ENCODE measurements at regions not wholly inside any gene's neighbourhood (a gene's known extent, or its start where the extent isn't known, plus 50 kb on each side); places are given as distances from the start of the nearest gene placed in this dataset.

- no peak overlapping the region for H3K4me3 ChIP-seq (ENCODE audit: low read length)
- no peaks in the 10 kb centered on the region for H3K4me1 ChIP-seq (ENCODE audit: control insufficient read depth, insufficient read depth, low read length)
- WGBS (ENCODE audit: insufficient coverage, insufficient read length): no CpG with 5 or more reads among the region's 2 CpGs
- no peaks in the 10 kb centered on the region for H3K36me3 ChIP-seq (ENCODE audit: control insufficient read depth, insufficient read depth, low read length)
- no peak for DNase-seq (ENCODE audit: low read depth, low spot score)
- H3K9me3 ChIP-seq (ENCODE audit: control insufficient read depth, insufficient read depth, low read length): no peaks in the 10 kb centered on the region
- H3K27me3 ChIP-seq (ENCODE audit: control insufficient read depth, insufficient read depth, low read length): no peaks in the 10 kb centered on the region
- H3K27ac ChIP-seq (ENCODE audit: low read length): no peak overlapping the region
Measured at GRCh38 chr5:110167384-110167783, 477.7 kb downstream of the MAN2A1 start.

- no CpG with 5 or more reads among the region's 2 CpGs for WGBS (ENCODE audit: insufficient coverage, insufficient read length)
- Histone ChIP-seq H3K27ac (ENCODE audit: low read length) (no peak overlapping the region), H3K9me3 (ENCODE audit: control insufficient read depth, insufficient read depth, low read length) (no peaks in the 10 kb centered on the region), H3K4me1 (ENCODE audit: control insufficient read depth, insufficient read depth, low read length) (no peaks in the 10 kb centered on the region), H3K36me3 (ENCODE audit: control insufficient read depth, insufficient read depth, low read length) (no peaks in the 10 kb centered on the region), H3K4me3 (ENCODE audit: low read length) (no peak overlapping the region), H3K27me3 (ENCODE audit: control insufficient read depth, insufficient read depth, low read length) (no peaks in the 10 kb centered on the region)
- no peak for DNase-seq (ENCODE audit: low read depth, low spot score)
Measured at GRCh38 chr5:110169461-110169860, 479.7 kb downstream of the MAN2A1 start.

GRCh38 chr5:110177729-110178128, 488.0 kb downstream of the MAN2A1 start:
- DNase-seq (ENCODE audit: low read depth, low spot score): no peak
- Histone ChIP-seq H3K36me3 (ENCODE audit: control insufficient read depth, insufficient read depth, low read length) (no peaks in the 10 kb centered on the region), H3K27me3 (ENCODE audit: control insufficient read depth, insufficient read depth, low read length) (no peaks in the 10 kb centered on the region), H3K9me3 (ENCODE audit: control insufficient read depth, insufficient read depth, low read length) (no peaks in the 10 kb centered on the region), H3K27ac (ENCODE audit: low read length) (no peak overlapping the region), H3K4me1 (ENCODE audit: control insufficient read depth, insufficient read depth, low read length) (no peaks in the 10 kb centered on the region), H3K4me3 (ENCODE audit: low read length) (no peak overlapping the region)
- WGBS (ENCODE audit: insufficient coverage, insufficient read length): no CpG with 5 or more reads among the region's 2 CpGs

GRCh38 chr5:110179321-110179720, 489.6 kb downstream of the MAN2A1 start:
- WGBS (ENCODE audit: insufficient coverage, insufficient read length): no CpG with 5 or more reads among the region's 2 CpGs
- Histone ChIP-seq H3K36me3 (ENCODE audit: control insufficient read depth, insufficient read depth, low read length) (no peaks in the 10 kb centered on the region), H3K27ac (ENCODE audit: low read length) (no peak overlapping the region), H3K9me3 (ENCODE audit: control insufficient read depth, insufficient read depth, low read length) (no peaks in the 10 kb centered on the region), H3K4me1 (ENCODE audit: control insufficient read depth, insufficient read depth, low read length) (no peaks in the 10 kb centered on the region), H3K4me3 (ENCODE audit: low read length) (no peak overlapping the region), H3K27me3 (ENCODE audit: control insufficient read depth, insufficient read depth, low read length) (no peaks in the 10 kb centered on the region)
- no peak for DNase-seq (ENCODE audit: low read depth, low spot score)

GRCh38 chr5:110194191-110194590, 504.5 kb downstream of the MAN2A1 start:
- Histone ChIP-seq H3K4me1 (ENCODE audit: control insufficient read depth, insufficient read depth, low read length) (no peaks in the 10 kb centered on the region), H3K9me3 (ENCODE audit: control insufficient read depth, insufficient read depth, low read length) (no peaks in the 10 kb centered on the region), H3K4me3 (ENCODE audit: low read length) (no peak overlapping the region), H3K36me3 (ENCODE audit: control insufficient read depth, insufficient read depth, low read length) (no peaks in the 10 kb centered on the region), H3K27ac (ENCODE audit: low read length) (no peak overlapping the region), H3K27me3 (ENCODE audit: control insufficient read depth, insufficient read depth, low read length) (no peaks in the 10 kb centered on the region)
- no peak for DNase-seq (ENCODE audit: low read depth, low spot score)

- Histone ChIP-seq H3K27ac (ENCODE audit: low read length) (no peak overlapping the region), H3K36me3 (ENCODE audit: control insufficient read depth, insufficient read depth, low read length) (no peaks in the 10 kb centered on the region), H3K27me3 (ENCODE audit: control insufficient read depth, insufficient read depth, low read length) (no peaks in the 10 kb centered on the region), H3K9me3 (ENCODE audit: control insufficient read depth, insufficient read depth, low read length) (no peaks in the 10 kb centered on the region), H3K4me3 (ENCODE audit: low read length) (no peak overlapping the region), H3K4me1 (ENCODE audit: control insufficient read depth, insufficient read depth, low read length) (no peaks in the 10 kb centered on the region)
- DNase-seq (ENCODE audit: low read depth, low spot score): no peak
- no CpG with 5 or more reads among the region's 1 CpG for WGBS (ENCODE audit: insufficient coverage, insufficient read length)
Measured at GRCh38 chr5:110195288-110195687, 505.6 kb downstream of the MAN2A1 start.

- no peak for DNase-seq (ENCODE audit: low read depth, low spot score)
- no CpG with 5 or more reads among the region's 1 CpG for WGBS (ENCODE audit: insufficient coverage, insufficient read length)
- H3K27me3 ChIP-seq (ENCODE audit: control insufficient read depth, insufficient read depth, low read length): no peaks in the 10 kb centered on the region
- no peak overlapping the region for H3K27ac ChIP-seq (ENCODE audit: low read length)
- H3K9me3 ChIP-seq (ENCODE audit: control insufficient read depth, insufficient read depth, low read length): no peaks in the 10 kb centered on the region
- no peak overlapping the region for H3K4me3 ChIP-seq (ENCODE audit: low read length)
- no peaks in the 10 kb centered on the region for H3K36me3 ChIP-seq (ENCODE audit: control insufficient read depth, insufficient read depth, low read length)
- no peaks in the 10 kb centered on the region for H3K4me1 ChIP-seq (ENCODE audit: control insufficient read depth, insufficient read depth, low read length)
Measured at GRCh38 chr5:110201791-110202190, 512.1 kb downstream of the MAN2A1 start.

- no peak overlapping the region for H3K4me3 ChIP-seq (ENCODE audit: low read length)
- H3K36me3 ChIP-seq (ENCODE audit: control insufficient read depth, insufficient read depth, low read length): no peaks in the 10 kb centered on the region
- no peak for DNase-seq (ENCODE audit: low read depth, low spot score)
- H3K27ac ChIP-seq (ENCODE audit: low read length): no peak overlapping the region
- H3K9me3 ChIP-seq (ENCODE audit: control insufficient read depth, insufficient read depth, low read length): no peaks in the 10 kb centered on the region
- H3K4me1 ChIP-seq (ENCODE audit: control insufficient read depth, insufficient read depth, low read length): no peaks in the 10 kb centered on the region
- H3K27me3 ChIP-seq (ENCODE audit: control insufficient read depth, insufficient read depth, low read length): no peaks in the 10 kb centered on the region
Measured at GRCh38 chr5:110203661-110204060, 513.9 kb downstream of the MAN2A1 start.

GRCh38 chr5:110209401-110209800, 517.1 kb downstream of the TMEM232 start:
- WGBS (ENCODE audit: insufficient coverage, insufficient read length): no CpG with 5 or more reads among the region's 3 CpGs
- Histone ChIP-seq H3K27ac (ENCODE audit: low read length) (no peak overlapping the region), H3K27me3 (ENCODE audit: control insufficient read depth, insufficient read depth, low read length) (no peaks in the 10 kb centered on the region), H3K4me3 (ENCODE audit: low read length) (no peak overlapping the region), H3K4me1 (ENCODE audit: control insufficient read depth, insufficient read depth, low read length) (no peaks in the 10 kb centered on the region), H3K36me3 (ENCODE audit: control insufficient read depth, insufficient read depth, low read length) (no peaks in the 10 kb centered on the region), H3K9me3 (ENCODE audit: control insufficient read depth, insufficient read depth, low read length) (no peaks in the 10 kb centered on the region)
- no peak for DNase-seq (ENCODE audit: low read depth, low spot score)

GRCh38 chr5:110218981-110219380, 507.5 kb downstream of the TMEM232 start:
- no CpG with 5 or more reads among the region's 1 CpG for WGBS (ENCODE audit: insufficient coverage, insufficient read length)
- Histone ChIP-seq H3K27ac (ENCODE audit: low read length) (no peak overlapping the region), H3K4me1 (ENCODE audit: control insufficient read depth, insufficient read depth, low read length) (no peaks in the 10 kb centered on the region), H3K4me3 (ENCODE audit: low read length) (no peak overlapping the region), H3K27me3 (ENCODE audit: control insufficient read depth, insufficient read depth, low read length) (no peaks in the 10 kb centered on the region), H3K9me3 (ENCODE audit: control insufficient read depth, insufficient read depth, low read length) (no peaks in the 10 kb centered on the region; the same call in 1 of the 2 replicates), H3K36me3 (ENCODE audit: control insufficient read depth, insufficient read depth, low read length) (no peaks in the 10 kb centered on the region)
- DNase-seq (ENCODE audit: low read depth, low spot score): no peak

GRCh38 chr5:110219769-110220168, 506.7 kb downstream of the TMEM232 start:
- no peak overlapping the region for H3K4me3 ChIP-seq (ENCODE audit: low read length)
- H3K36me3 ChIP-seq (ENCODE audit: control insufficient read depth, insufficient read depth, low read length): no peaks in the 10 kb centered on the region
- H3K27me3 ChIP-seq (ENCODE audit: control insufficient read depth, insufficient read depth, low read length): no peaks in the 10 kb centered on the region
- WGBS (ENCODE audit: insufficient coverage, insufficient read length): no CpG with 5 or more reads among the region's 2 CpGs
- H3K4me1 ChIP-seq (ENCODE audit: control insufficient read depth, insufficient read depth, low read length): no peaks in the 10 kb centered on the region
- H3K27ac ChIP-seq (ENCODE audit: low read length): no peak overlapping the region
- no peak for DNase-seq (ENCODE audit: low read depth, low spot score)
- no peaks in the 10 kb centered on the region; the same call in 1 of the 2 replicates for H3K9me3 ChIP-seq (ENCODE audit: control insufficient read depth, insufficient read depth, low read length)
